Fibroblast of the aortic adventitia (primary cell): ENCODE measurements at regions not wholly inside any gene's neighbourhood (a gene's known extent, or its start where the extent isn't known, plus 50 kb on each side); places are given as distances from the start of the nearest gene placed in this dataset.

Experiments used
- DNase-seq: peaks from one replicate; pipeline ENCODE4 v3.0.0-alpha.2; 2010; ENCODE audit warnings: low read depth
- H3K4me3 ChIP-seq: 2 replicates; pipeline ENCODE4 v1.5.1; 2011; ENCODE audit warnings: low read depth, mild to moderate bottlenecking, control low read depth, low read length, moderate library complexity
- CTCF ChIP-seq: IDR thresholded peaks from 2 replicates; pipeline ENCODE4 v1.5.1; 2011; ENCODE audit warnings: mild to moderate bottlenecking, low read length, control low read depth, inconsistent platforms; ENCODE audit not compliant: insufficient read depth

DNA sequence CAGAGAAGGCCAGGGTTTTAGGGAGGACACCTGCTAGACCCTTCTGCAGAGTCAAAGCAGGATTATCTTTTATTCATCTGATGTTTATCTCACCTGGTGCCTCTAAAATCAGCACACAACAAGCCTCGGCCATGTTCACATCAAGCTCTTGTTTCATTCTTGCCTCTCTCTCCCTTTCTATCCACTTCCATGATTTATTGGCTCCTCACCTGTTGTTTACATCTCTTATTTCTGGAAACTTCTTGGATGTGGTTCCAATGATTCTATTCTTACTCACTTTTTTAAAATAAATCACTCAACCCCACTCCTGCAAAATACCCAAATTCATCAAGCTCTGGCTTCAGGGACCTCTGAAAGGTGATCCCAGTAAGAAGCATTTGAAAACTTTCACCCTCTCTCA is 407.0 kb upstream of the KLF4 start:
- H3K4me3 ChIP-seq: no peak overlapping the region
- TF ChIP-seq CTCF: no peak
- no peak for DNase-seq

GRCh38 chr9:107895501-107896001 is 406.0 kb upstream of the KLF4 start:
- peak; percentile 42 for DNase-seq
- no peak overlapping the region for H3K4me3 ChIP-seq
- TF ChIP-seq CTCF: peak; percentile 5

GRCh38 chr9:107894572-107895261 is 405.1 kb upstream of the KLF4 start:
- no peak overlapping the region for H3K4me3 ChIP-seq
- peak; percentile 96 for DNase-seq
- TF ChIP-seq CTCF: no peak

- no peak for DNase-seq
- H3K4me3 ChIP-seq: no peak overlapping the region
- TF ChIP-seq CTCF: no peak
Observed at GRCh38 chr9:107890921-107891465, 401.4 kb upstream of the KLF4 start.

DNA sequence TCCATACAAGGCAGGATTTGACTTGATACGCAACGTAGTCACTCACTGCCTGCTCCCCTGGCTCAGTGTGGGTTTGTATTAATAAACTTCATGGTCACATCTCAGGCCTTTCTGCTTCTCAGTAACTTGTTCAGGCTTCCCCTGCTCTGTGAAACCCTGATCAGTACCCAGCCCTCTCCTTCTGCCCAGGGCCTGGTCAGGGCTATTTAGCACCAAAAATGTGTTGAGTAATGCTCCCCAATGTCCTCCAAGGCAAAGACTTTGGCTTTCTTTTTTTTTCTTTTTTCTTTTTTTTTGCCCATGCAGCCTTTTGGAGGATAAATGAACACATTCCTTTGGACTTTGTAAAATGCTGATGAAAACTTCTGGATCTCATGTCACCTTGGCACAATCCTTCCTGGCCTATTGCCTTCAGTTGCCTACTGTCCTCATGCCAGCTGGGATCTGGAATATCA is 399.2 kb upstream of the KLF4 start:
- no peak for TF ChIP-seq CTCF
- H3K4me3 ChIP-seq: no peak overlapping the region
- peak; percentile 86 for DNase-seq

GRCh38 chr9:107886826-107887225 is 397.3 kb upstream of the KLF4 start:
- DNase-seq: no peak
- no peak overlapping the region for H3K4me3 ChIP-seq
- no peak for TF ChIP-seq CTCF
